HG03354 (cell line): ENCODE measurements at regions not wholly inside any gene's neighbourhood (a gene's known extent, or its start where the extent isn't known, plus 50 kb on each side); places are given as distances from the start of the nearest gene placed in this dataset.
"Not testable (repeated sequence)": the region's sequence is repeated elsewhere in the genome, so short reads cannot be mapped to it uniquely, and the experiment has no call there.

Source experiments
- ATAC-seq: cut with Tn5 transposase; IDR thresholded peaks from one replicate; pipeline ENCODE4 v1.9.1; 2021; ENCODE audit warnings: mild to moderate bottlenecking; ENCODE audit not compliant: unreplicated experiment, poor library complexity, severe bottlenecking

- not testable (repeated sequence) for ATAC-seq
Observed at GRCh38 chr9:67168530-67169157, 176.3 kb upstream of the SPATA31A3 start.

DNA sequence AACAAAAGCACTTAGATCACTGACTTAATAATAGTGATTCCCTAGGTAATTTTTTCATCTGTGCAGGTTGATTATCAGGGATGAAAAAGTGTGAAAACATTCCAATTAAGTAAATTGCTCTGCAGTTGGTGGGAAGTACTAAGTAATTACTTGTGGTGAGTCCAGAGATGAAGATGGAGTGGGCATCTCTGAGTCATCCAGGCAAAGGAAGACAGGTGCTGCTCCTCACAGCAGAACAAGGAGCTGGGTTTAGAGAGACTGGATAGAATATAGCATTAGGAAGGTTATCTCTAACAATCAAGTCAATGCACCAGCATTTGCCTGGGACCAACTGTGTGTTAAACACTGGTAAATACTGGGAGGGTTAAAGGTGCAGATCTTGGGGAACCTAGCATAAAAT, 174.0 kb upstream of the SPATA31A3 start:
- ATAC-seq: not testable (repeated sequence)

- ATAC-seq: not testable (repeated sequence)
Observed at GRCh38 chr9:67162827-67163226, 170.5 kb upstream of the SPATA31A3 start.

- ATAC-seq: not testable (repeated sequence)
Observed at GRCh38 chr9:67155218-67155617, 162.9 kb upstream of the SPATA31A3 start.

DNA sequence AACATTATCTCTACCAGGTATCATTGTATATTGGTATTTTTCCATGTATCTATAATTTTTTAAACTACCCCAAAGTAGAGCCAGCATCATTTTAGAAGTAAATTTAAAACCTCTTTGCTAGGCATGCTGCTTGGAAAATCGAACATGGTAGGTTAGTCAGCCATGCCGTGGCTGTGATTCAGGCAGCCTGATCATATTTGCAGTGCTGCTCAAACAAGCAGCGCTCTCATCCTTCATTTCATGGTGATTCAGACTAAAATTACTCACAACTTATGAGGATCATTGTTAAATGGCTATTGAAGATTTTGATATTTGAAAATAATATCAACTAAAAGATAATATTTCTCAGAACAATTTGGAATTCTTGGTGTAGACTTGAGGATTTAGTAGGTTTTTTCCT, 161.2 kb upstream of the SPATA31A3 start:
- not testable (repeated sequence) for ATAC-seq

DNA sequence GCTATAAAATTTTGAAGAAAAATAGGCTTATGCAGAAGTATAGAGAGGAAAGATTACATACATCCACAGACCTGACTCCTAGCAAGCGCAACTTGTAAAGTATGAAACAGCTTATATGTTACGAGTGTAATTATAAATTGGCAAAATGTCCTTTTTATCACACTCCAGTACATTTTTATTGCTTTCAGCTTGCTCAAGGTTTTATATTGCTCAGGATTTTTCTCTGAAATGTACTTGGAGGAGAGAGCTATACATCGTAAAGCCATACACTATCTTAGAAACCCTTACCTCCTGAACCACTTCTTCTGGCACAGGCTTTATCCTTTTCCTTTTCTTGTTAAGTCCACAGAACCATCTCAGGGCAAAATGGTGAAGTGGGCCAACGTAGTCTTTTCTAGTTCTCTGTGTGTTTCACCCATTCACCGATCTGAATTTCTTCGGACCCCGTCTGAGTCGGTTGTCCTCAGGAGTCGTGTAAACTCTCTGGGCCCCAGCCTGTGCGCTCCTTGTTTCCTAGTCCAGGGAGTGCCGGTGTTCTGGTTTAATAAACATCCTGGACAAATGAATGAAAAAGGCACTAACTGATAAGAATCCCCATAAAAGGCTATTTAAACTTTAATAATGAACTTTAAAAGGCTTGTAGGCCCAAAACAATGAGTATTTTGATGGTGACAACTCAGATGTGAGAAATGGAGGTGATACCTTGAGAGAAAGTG, 150.2 kb upstream of the SPATA31A3 start:
- ATAC-seq: not testable (repeated sequence)

- not testable (repeated sequence) for ATAC-seq
Observed at GRCh38 chr9:67136376-67136775, 144.0 kb upstream of the SPATA31A3 start.

DNA sequence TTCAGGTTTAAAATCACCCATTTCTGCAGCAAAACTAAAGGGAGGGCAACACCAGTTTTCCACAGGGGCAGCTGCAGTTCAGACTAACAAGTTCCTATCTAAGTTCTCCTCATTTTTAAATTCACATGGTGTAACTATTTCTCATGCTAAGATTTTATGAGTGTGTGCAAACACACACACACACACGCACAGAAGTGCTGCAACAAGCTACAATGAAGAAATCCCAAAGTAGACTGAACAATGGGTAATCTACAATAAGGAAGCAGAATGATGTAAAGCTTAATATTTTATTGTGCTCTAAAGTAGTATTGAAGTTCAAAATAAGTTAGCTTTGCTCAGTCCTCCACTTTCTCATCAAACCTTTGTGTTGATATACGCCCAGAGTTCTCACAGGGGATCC, 140.8 kb upstream of the SPATA31A3 start:
- ATAC-seq: not testable (repeated sequence)

GRCh38 chr9:67116761-67117160, 124.4 kb upstream of the SPATA31A3 start:
- ATAC-seq: not testable (repeated sequence)

- ATAC-seq: not testable (repeated sequence)
Observed at GRCh38 chr9:67112148-67112547, 119.8 kb upstream of the SPATA31A3 start.

GRCh38 chr9:67111733-67112132, 119.4 kb upstream of the SPATA31A3 start:
- not testable (repeated sequence) for ATAC-seq

DNA sequence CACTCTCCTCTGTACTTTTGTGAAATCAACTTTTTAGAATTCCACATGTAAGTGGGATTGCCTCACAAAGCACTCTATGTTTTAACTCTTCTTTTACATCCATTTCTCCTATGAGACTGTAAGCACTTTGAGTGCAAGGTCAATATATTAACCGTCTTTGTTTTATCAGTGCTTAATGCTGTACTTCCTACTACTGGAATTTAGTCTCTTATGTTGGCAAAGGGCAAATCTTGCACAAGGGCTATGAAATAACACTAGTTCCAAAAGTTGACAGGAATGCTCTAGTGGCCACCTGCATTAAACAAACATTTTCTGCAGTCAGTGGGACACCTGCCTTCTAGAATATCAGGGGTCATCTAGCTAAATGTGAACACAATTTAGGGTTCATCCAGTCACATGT, 117.5 kb upstream of the SPATA31A3 start:
- ATAC-seq: not testable (repeated sequence)

- ATAC-seq: not testable (repeated sequence)
Observed at GRCh38 chr9:67106659-67107058, 114.3 kb upstream of the SPATA31A3 start.

DNA sequence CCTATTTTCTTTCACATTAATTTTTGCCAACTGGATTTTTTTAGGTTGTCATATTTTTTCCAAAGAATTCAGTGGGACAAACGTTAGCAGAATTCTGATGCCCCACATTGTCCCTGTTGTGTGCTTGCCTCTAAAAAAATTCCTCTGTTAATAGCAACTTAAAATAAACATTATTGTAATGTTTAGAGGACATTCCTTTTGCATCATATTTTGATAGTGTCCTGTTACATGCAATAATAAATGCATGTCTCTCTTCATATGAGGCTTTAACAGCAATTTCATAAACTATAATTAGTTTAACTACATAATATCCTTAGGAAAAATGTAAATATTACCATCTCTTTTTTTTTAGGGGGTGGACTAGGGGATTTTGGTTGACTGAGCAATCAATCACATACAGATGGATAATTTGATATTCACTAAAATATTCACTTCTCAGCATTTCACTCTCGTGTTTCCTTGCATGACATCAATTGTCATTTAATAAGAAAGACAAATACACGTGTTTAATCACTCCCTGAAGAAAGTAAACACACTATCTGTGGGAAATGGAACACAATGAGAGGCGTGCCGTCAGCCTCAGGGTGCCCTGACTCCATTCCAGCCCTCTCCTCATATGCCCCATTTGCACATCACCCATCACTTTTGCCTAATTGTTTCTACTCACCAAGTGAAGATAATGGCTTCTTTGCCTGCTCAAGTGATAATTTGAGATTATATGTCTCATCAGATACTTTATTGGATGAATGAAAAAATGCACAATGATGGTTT, 110.3 kb upstream of the SPATA31A3 start:
- ATAC-seq: not testable (repeated sequence)

GRCh38 chr9:67091104-67091503, 98.8 kb upstream of the SPATA31A3 start:
- not testable (repeated sequence) for ATAC-seq

GRCh38 chr9:67086862-67087261, 94.5 kb upstream of the SPATA31A3 start:
- ATAC-seq: not testable (repeated sequence)

- ATAC-seq: not testable (repeated sequence)
Observed at GRCh38 chr9:67066140-67066539, 73.8 kb upstream of the SPATA31A3 start.

- ATAC-seq: not testable (repeated sequence)
Observed at GRCh38 chr9:67058898-67059715, 66.8 kb upstream of the SPATA31A3 start.
